ENCODE measurements at regions not wholly inside any gene's neighbourhood (a gene's known extent, or its start where the extent isn't known, plus 50 kb on each side); places are given as distances from the start of the nearest gene placed in this dataset.

GRCh38 chr15:94791008-94791407 lies 559.6 kb downstream of the MCTP2 start:
- TF ChIP-seq CTCF (IDR thresholded peaks at IDR 0.05; ENCODE audit: low read length) (no peak), EZH2 (IDR thresholded peaks at IDR 0.05; ENCODE audit: borderline replicate concordance, low read length) (no peak)
